GM21423 (cell line): ENCODE measurements at regions not wholly inside any gene's neighbourhood (a gene's known extent, or its start where the extent isn't known, plus 50 kb on each side); places are given as distances from the start of the nearest gene placed in this dataset.

Experiments
- ATAC-seq: cut with Tn5 transposase; IDR thresholded peaks from one replicate; pipeline ENCODE4 v1.9.1; 2021; ENCODE audit warnings: mild to moderate bottlenecking, moderate library complexity; ENCODE audit not compliant: unreplicated experiment

DNA sequence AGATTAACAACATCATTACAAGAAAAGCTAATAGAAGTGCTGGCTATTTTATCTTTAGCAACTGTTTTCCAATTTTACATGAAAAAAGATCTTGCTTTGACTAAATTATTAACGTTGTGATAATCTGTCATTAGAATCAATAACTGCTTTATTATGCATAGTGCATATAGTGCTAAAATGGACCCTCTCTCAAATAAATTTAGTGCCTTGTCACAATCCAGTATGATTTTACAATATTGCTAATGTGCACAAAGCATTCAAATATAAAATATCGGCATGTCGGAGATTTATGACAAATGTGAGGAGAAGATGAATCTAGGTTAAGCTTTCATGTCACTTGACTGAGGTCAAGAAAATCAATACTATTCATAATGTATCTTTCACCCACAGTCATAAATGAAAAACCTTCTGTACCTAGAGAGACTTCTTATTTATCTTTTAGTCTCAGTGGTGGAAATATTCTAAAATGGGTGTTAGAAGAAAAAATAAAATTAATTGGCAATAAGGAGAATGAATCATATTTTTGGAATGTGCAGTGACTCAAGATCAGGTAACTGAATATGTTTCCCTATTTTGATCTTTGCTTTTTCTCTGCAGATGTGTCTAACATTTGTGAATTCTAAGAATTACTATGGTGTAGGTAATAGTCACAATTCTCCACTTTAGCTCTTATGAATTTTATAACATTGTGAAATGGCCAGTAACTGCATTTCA is 672.9 kb upstream of the GRAMD2B start:
- no peak for ATAC-seq

GRCh38 chr5:125750861-125751186 is 672.4 kb upstream of the GRAMD2B start:
- no peak for ATAC-seq

GRCh38 chr5:125756456-125756855 is 666.8 kb upstream of the GRAMD2B start:
- no peak for ATAC-seq

DNA sequence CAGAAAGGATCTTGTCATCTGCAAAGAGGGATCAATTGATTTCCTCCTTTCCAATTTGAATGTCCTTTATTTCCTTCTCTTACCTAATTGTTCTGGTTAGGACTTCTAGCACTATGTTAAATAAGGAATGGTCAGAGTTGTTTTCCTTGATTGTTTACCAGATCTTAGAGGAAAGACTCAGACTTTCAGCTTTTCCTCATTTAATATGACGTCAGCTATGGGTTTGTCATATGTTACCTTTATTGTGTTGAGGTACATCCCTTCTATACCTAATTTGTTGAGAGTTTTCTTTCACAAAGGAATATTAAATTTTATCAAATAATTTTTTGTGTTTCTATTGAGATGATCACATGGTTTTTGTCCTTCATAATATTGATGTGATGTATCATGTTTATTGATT is 656.5 kb upstream of the GRAMD2B start:
- no peak for ATAC-seq

DNA sequence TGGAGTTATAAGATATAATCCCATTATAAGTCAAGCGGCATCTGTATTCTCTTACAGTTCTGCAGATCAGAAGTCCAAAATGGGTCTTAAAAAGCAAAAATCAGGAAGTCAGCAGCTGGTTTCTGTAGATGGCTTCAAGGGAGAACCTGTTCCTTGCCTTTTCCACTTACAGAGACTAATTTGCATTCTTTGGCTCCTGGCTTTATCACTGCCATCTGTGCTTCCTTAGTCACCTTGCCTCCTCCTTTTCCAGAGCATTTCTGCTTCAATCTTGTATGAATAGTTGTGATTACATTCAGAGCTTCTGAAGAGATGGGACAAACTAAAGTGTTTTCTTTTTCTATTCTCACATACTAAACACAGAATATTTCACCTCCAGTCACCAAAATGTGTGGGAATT is 647.3 kb upstream of the GRAMD2B start:
- no peak for ATAC-seq

DNA sequence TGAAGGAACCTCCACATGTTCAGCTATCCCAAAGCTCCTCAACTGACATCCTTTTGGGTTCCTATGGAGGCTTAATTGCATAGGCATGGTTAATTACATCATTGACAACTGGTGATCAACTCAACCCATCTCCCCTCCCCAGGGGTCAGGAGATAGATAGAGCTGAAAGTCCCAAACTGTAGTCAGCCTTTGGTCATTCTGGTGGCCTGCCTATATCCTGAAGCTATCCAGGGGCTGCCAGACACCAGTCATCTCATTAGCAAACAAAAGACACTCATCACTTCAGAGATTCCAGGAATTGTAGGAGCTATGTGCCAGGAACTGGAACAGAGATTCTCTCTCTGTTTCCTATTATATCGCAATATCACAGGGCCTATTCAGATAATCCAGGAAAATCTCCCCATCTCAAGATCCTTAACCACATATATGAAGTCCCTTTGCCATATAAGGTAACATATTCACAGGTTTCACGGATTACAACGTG is 646.5 kb upstream of the GRAMD2B start:
- no peak for ATAC-seq

GRCh38 chr5:125778791-125779190 is 644.4 kb upstream of the GRAMD2B start:
- no peak for ATAC-seq

DNA sequence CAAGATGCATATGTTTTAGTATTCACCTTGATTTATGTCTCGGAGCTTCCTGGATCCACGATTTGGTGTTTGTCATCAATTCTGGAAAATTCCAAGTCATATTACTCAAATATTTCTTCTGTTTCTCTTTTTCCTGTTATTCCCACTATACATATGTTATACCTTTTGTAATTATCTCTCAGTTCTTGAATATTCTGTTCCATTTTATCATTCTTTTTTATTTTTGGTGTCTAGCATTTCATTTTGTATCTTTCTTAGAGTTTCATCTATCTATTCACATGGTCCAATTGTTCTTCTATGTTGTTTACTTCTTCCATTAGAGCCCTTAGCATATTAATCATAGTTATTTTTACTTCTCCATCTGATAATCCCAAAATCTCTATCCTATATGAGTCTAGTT is 637.8 kb upstream of the GRAMD2B start:
- no peak for ATAC-seq

DNA sequence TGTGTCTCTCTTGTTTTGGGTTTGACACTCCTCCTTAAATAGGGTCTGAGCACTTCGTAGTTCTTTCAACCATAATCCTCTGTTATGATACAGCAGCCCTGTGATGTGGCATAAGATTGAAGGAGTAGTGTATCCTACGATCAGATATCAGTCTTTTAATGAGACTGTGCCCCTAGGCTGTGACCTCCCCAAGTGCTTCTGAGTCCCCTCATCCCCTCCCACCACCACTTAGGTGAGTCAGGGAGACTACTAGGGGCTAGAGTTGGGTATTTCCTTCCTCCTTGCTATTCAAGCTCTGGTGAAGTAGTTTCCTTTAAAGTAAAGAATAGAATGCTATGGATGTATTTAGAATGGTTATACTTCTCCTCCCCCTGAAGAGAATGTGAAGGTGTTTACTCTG is 637.2 kb upstream of the GRAMD2B start:
- ATAC-seq: no peak

DNA sequence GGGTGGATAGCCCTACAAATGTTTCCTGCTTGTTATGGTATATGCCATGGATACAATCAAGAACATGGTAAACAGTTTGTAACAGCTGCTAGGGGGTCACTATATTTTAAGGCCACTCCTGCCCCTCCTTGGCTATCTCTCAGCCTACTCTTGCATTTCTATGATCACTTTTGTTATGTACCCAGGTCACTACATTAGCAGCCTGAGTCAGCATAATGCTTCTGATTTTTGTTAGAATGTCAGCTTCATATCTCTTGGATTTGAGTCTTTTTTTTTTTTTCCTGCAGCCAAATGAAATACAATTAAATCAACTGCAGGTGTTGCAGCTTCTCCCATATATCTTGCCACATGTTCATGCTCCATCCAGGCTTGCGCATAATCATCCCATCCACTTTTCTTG is 629.7 kb upstream of the GRAMD2B start:
- ATAC-seq: no peak

DNA sequence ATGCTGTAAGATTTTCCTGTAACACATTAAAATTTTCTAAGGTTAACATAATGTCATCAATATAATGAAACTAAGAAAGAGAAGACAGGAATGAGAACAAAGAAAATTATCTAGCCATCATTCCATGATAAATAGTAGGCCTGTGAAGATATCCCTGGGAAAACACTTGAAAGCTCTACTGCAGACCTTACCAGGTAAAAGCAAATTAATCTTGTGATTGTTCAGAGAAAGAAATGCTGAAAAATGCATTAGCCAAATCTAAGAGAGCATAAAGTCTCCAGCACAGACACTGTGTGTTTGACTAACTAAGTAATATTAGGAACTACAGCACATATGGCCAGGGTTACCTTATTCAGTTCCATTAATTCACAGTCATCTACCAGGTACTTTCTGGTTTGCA is 628.3 kb upstream of the GRAMD2B start:
- ATAC-seq: no peak

DNA sequence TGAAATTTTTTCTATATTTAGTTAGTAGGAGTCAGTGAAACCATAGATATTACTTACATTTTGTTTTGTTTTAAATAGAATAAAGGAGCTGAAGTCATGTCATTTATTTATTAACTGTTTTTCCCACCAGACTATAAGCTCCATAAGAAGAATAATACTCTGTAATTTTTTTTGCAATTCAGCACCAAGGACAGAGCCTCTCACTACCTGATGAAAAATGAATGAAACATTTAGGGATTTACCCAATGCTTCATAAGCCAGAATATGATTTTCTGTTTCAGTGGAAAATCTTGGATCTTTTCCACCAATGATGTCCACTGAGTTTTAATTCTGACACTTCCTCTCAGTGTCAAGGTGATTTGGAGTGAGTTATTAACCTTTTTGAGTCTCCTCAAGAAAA is 624.9 kb upstream of the GRAMD2B start:
- ATAC-seq: no peak

DNA sequence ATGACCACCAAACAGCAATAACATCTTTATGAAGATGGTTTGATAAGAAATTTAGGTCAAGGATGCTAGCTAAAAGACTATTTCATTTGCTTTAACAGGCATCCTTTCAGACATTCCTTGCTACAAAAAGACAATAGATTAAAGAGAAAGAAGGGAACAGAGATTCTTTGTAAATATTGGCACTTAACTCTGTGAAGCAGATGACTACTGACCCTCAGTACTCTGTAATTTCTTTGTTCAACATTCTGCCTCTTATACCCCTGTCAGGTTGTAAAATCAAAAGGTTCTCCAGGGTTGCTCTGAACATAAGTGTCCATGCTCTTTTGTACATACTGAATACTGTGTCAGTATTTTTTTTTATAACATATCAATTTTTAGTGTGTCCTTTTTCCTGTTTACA is 610.6 kb upstream of the GRAMD2B start:
- no peak for ATAC-seq

DNA sequence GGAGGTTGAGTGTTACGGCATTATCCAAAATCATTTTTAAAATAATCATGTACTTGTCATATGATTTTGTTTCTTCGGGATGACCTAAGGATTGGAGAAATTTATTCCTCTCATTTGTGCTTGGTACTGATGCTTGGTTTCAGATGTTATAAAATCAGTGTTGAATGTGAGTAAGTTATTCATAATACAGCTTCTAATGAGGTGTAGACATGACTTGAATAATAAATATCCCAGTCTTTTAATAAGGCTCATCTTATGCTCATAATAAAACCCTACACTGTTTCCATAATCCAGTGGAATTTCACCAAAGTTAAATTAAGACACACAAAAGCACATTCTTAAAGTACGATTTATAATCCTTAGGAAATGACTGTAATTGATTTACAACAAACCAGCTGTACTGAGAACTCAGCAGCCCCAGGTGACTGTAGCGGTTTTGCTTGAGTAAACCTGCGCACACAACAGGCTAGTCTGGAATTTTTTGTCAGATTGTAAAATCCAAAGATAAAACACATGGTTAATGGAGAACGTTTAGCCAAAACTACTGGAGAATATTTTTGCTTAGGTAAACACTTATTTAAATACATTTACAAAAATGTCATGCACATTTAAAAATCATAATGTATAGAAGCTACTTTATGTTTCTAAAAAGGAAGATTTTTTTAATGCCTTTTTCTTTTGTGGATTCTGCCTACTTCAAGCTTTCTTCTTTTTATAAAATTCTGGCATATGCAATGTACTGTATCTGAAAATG is 609.8 kb upstream of the GRAMD2B start:
- no peak for ATAC-seq

DNA sequence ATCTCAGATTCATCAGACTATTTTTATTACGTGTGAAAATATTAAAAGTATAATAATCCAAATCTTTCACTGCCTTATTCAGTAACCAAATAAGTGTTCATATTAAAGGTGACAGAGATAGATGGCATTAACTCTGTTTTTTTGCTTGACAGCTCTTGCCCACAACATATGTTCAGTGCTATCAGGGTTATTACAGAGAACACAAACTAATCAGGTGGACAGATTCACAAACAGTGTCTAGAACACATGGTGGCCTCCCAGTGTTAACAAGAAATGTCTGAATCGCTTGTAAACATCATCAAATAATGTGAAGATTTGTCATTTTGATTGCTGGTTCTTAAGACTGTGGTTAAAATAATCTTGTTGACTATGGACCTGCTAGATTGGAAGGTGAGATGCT is 609.1 kb upstream of the GRAMD2B start:
- no peak for ATAC-seq

- no peak for ATAC-seq
Observed at GRCh38 chr5:125823572-125823971, 599.6 kb upstream of the GRAMD2B start.

DNA sequence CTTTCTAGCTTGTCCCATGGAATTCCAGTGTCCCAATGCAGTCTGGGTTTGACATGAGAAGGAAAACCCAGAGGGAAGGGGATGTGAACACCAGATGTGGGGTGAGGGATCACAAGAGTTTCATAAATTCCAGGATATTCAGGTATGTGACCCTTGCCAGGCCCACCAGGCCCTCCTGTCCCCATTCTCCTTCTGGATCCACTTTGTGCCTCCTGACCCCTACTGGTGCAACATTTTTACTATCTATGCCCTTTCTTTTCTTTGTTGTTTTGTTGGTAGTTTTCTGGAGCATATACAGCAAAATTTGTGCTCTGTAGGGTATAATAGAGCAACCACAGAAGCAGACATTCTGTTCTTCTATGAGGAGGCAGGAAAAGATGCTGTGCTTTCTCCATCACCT is 597.0 kb upstream of the GRAMD2B start:
- no peak for ATAC-seq

DNA sequence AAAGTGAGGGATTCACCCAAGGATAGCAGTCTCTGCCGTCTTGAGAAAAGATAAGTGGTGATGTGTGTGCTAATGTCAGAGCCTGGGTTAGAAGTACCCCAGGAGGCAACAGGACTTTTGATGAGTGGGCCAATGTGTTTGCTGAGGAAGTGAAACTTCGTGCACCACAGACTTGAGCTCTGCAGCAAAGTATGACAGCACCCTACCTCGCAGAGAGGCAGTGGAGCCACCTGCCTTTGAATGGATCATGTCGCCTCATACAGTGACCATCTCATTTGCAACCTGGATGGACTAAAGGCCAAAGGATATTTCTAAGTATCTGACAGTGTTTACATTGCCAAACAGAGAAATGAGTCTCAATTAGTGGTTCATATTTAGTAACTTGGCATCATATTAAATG is 593.9 kb upstream of the GRAMD2B start:
- peak; percentile 91 for ATAC-seq

DNA sequence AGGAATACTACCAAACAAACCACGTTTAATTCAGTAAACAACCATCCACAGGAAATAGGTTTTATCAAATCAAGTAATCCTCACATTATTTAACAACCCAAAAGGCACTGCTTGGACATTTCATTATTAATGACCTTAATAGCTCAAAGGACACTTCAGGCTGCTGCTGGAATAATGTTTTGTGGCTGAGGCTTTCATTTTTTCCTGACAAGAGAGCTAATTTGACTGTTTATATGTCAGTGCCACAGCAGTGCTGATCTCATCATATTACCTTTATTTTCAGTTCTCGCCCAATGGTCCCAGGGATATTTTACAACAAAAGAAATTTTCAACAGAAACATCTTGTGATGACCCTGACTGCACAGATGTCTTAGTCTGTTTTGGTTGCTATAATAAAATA is 589.8 kb upstream of the GRAMD2B start:
- ATAC-seq: no peak

DNA sequence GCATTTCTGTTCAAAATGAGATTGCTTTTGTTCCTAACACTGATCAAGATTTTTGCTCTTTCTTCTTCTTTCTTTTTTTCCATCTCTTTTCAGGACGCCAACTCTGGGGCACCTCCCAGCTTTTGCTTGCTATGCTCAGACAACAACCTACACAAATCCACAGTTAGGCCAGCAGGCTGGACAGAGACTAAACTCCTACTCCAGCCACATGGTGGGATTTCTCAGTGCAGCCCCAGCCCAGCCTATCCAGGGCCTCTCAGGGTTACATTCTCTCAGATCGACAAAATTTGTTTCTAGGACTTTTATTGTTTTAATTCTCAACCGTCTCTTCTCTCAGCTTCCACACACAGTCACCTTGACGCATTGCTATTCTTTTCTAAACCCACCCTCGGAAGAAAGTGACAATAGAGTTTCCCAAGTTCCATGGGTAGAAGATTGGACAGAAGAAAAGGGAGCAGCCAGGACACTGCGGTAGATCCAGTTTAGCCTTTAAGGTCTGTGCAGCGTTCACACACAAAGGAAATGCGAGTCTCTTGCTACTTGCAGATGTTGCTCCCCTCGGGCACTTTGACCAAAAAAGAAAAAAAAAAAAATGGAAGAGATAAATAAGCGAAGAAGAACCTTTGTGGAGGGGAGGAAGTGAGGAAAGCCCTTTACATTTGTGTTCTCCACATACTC is 588.6 kb upstream of the GRAMD2B start:
- ATAC-seq: no peak

DNA sequence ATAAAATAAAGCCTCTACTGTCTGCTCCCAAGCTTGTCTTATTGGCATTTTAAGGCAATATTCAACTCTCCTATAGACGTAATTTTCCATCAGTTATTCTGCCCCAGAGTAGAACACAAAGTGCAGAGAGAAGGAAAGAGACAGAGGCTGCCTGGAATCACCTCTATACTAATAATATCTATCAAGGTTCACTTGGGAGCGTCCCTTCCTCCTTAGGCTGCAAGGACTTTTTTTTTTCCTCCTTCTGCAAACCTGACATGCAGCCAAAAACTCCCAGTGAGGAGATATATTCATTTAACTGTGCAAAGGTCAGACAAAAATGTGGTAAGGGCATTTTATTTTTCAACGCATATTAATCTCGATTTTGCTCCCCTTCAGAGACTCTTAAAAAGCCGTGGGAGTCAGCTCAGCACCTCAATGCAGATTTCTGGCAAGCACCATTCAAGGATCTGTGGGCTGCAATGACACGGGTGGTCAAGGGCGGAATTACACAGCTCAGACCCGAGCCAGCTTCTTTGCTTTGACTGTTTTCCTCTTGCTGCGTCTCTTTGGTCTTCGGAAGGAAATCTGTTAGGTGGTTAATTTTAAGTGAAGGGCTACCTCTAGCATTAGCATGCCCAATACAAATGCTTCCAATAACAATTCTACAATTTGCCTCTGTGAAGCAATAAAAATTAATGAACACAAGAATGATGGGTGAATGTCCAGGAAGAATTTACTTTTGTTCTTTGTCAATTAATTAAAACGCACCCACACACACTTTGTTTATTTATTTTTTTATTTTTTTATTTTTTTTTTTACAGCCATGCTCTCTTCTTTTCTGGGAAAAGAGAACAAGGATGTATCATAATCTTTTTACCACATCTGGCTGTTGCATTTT is 587.7 kb upstream of the GRAMD2B start:
- peak; percentile 75 for ATAC-seq
